ENCODE measurements at regions not wholly inside any gene's neighbourhood (a gene's known extent, or its start where the extent isn't known, plus 50 kb on each side); places are given as distances from the start of the nearest gene placed in this dataset.

DNA sequence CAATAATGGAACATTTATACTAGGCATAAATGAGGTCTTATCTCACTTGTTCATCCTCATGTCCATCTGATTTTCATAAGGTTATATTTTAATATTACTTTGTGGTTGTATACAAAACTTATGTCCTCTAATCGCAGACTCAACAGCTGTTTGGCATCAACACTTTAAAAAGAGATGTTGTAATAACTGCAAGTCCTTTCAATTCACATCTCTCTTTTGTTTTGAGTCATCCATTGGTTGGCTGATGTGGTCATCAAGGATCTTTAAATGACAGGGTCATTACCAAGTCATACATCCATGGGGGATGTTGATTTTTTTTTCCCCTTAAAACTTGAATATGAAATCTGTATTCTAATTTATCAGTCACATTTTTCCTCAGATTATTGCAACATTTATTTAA lies 299.4 kb upstream of the NRSN1 start:
- Histone ChIP-seq H2AFZ (ENCODE audit: low read depth, low read length) (no peak overlapping the region), H3K9ac (ENCODE audit: low read depth, low read length) (no peak overlapping the region), H3K27ac (ENCODE audit: low read length) (no peak overlapping the region), H3K36me3 (ENCODE audit: insufficient read depth, low read length) (no peaks in the 10 kb centered on the region), H4K20me1 (ENCODE audit: insufficient read depth, low read length) (no peaks in the 10 kb centered on the region), H3K9me3 (ENCODE audit: insufficient read depth, low read length, severe bottlenecking) (no peaks in the 10 kb centered on the region), H3K27me3 (ENCODE audit: insufficient read depth, low read length, poor library complexity) (no peaks in the 10 kb centered on the region), H3K4me3 (ENCODE audit: low read depth in 1 of 2, low read length in 2 of 2) (no peak overlapping the region), H3K4me2 (ENCODE audit: insufficient read depth, low read length) (no peak overlapping the region), H3K79me2 (ENCODE audit: insufficient read depth, low read length) (no peaks in the 10 kb centered on the region), H3K4me1 (ENCODE audit: insufficient read depth, low read length) (no peaks in the 10 kb centered on the region)
- ATAC-seq (ENCODE audit: insufficient read depth, low read depth) (no peak), DNase-seq (no peak)
- TF ChIP-seq EZH2 (IDR thresholded peaks at IDR 0.05; ENCODE audit: borderline replicate concordance, low read depth, low read length, severe bottlenecking), result no peak
- TF ChIP-seq, protein P1, sequence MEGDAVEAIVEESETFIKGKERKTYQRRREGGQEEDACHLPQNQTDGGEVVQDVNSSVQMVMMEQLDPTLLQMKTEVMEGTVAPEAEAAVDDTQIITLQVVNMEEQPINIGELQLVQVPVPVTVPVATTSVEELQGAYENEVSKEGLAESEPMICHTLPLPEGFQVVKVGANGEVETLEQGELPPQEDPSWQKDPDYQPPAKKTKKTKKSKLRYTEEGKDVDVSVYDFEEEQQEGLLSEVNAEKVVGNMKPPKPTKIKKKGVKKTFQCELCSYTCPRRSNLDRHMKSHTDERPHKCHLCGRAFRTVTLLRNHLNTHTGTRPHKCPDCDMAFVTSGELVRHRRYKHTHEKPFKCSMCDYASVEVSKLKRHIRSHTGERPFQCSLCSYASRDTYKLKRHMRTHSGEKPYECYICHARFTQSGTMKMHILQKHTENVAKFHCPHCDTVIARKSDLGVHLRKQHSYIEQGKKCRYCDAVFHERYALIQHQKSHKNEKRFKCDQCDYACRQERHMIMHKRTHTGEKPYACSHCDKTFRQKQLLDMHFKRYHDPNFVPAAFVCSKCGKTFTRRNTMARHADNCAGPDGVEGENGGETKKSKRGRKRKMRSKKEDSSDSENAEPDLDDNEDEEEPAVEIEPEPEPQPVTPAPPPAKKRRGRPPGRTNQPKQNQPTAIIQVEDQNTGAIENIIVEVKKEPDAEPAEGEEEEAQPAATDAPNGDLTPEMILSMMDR (IDR thresholded peaks at IDR 0.05; ENCODE audit: borderline replicate concordance, extremely low read depth, low read length, poor library complexity, severe bottlenecking), result no peak

DNA sequence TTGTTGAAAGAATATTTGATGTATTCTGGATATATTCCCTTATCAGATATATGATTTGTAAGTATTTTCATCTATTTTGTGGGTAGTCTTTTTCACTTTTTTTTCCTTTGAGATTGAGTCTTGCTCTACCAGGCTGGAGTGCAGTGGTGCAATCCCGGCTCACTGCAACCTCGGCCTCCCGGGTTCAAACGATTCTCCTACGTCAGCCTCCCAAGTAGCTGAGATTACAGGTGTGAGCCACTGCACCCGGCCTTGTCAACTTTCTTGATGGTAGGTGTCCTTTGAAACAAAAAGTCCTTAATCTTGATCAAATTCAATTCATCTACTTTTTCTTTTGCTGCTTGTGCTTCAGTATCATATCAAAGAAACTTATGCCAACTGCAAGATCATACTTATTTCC lies 297.2 kb upstream of the NRSN1 start:
- no peaks in the 10 kb centered on the region for H3K4me1 ChIP-seq (ENCODE audit: insufficient read depth, low read length)
- H4K20me1 ChIP-seq (ENCODE audit: insufficient read depth, low read length), result no peaks in the 10 kb centered on the region
- H3K79me2 ChIP-seq (ENCODE audit: insufficient read depth, low read length), result no peaks in the 10 kb centered on the region
- H3K4me2 ChIP-seq (ENCODE audit: insufficient read depth, low read length), result no peak overlapping the region
- H3K27me3 ChIP-seq (ENCODE audit: insufficient read depth, low read length, poor library complexity), result no peaks in the 10 kb centered on the region
- no peaks in the 10 kb centered on the region for H3K36me3 ChIP-seq (ENCODE audit: insufficient read depth, low read length)
- no peak overlapping the region for H3K4me3 ChIP-seq (ENCODE audit: low read depth in 1 of 2, low read length in 2 of 2)
- no peak for TF ChIP-seq EZH2 (IDR thresholded peaks at IDR 0.05; ENCODE audit: borderline replicate concordance, low read depth, low read length, severe bottlenecking)
- TF ChIP-seq, protein P1 (IDR thresholded peaks at IDR 0.05; ENCODE audit: borderline replicate concordance, extremely low read depth, low read length, poor library complexity, severe bottlenecking), result no peak
- H3K9me3 ChIP-seq (ENCODE audit: insufficient read depth, low read length, severe bottlenecking), result no peaks in the 10 kb centered on the region
- DNase-seq (no peak), ATAC-seq (ENCODE audit: insufficient read depth, low read depth) (no peak)
- no peak overlapping the region for H3K27ac ChIP-seq (ENCODE audit: low read length)
- H3K9ac ChIP-seq (ENCODE audit: low read depth, low read length), result no peak overlapping the region
- no peak overlapping the region for H2AFZ ChIP-seq (ENCODE audit: low read depth, low read length)

DNA sequence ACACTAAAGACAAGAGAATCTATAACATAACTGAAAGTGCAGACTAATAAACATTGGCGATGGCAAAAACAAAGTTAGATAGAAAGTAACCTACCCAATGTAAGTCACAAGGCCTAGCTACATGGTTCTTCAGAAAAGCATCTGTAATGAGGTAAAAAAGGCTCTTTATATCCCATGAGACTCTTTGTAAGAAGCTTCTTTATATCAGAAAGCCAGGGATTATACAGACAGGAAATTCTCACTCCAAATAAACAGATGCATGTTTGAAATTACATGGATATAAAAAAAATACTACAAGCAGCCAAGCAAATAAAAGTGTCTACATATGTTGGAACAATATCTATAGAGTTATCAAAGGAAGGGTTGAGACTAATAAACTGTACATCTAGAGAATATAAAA lies 284.9 kb upstream of the NRSN1 start:
- H3K4me3 ChIP-seq (ENCODE audit: low read depth in 1 of 2, low read length in 2 of 2), result no peak overlapping the region
- no peaks in the 10 kb centered on the region for H3K79me2 ChIP-seq (ENCODE audit: insufficient read depth, low read length)
- no peaks in the 10 kb centered on the region for H3K9me3 ChIP-seq (ENCODE audit: insufficient read depth, low read length, severe bottlenecking)
- H3K9ac ChIP-seq (ENCODE audit: low read depth, low read length), result no peak overlapping the region
- no peaks in the 10 kb centered on the region for H3K4me1 ChIP-seq (ENCODE audit: insufficient read depth, low read length)
- no peaks in the 10 kb centered on the region for H4K20me1 ChIP-seq (ENCODE audit: insufficient read depth, low read length)
- no peaks in the 10 kb centered on the region for H3K36me3 ChIP-seq (ENCODE audit: insufficient read depth, low read length)
- H3K27ac ChIP-seq (ENCODE audit: low read length), result no peak overlapping the region
- DNase-seq, result no peak
- H3K27me3 ChIP-seq (ENCODE audit: insufficient read depth, low read length, poor library complexity), result no peaks in the 10 kb centered on the region
- no peak overlapping the region for H2AFZ ChIP-seq (ENCODE audit: low read depth, low read length)
- TF ChIP-seq EZH2 (IDR thresholded peaks at IDR 0.05; ENCODE audit: borderline replicate concordance, low read depth, low read length, severe bottlenecking), result no peak
- TF ChIP-seq, protein P1 (IDR thresholded peaks at IDR 0.05; ENCODE audit: borderline replicate concordance, extremely low read depth, low read length, poor library complexity, severe bottlenecking), result no peak
- H3K4me2 ChIP-seq (ENCODE audit: insufficient read depth, low read length), result no peak overlapping the region
- ATAC-seq (ENCODE audit: insufficient read depth, low read depth), result no peak

DNA sequence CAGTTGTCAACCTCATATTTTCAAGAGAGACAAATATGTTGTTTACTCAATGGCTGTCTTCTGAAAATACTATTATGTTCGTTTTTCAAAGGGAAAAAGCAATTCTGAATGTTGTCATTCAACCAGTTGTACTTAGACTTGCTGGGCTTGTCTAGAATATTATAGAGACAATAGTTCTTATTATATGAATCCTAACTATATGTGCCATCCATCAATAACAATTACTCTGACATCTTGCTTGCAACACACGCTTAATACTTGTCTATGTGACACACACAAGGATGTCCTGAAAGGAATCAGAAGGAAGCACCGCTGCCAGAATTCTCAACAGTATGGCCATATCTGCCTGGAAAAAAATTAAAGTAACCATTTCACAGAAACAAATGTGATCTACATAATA lies 283.3 kb upstream of the NRSN1 start:
- Histone ChIP-seq H3K9ac (ENCODE audit: low read depth, low read length) (no peak overlapping the region), H3K9me3 (ENCODE audit: insufficient read depth, low read length, severe bottlenecking) (no peaks in the 10 kb centered on the region), H3K36me3 (ENCODE audit: insufficient read depth, low read length) (no peaks in the 10 kb centered on the region), H3K27ac (ENCODE audit: low read length) (no peak overlapping the region), H4K20me1 (ENCODE audit: insufficient read depth, low read length) (no peaks in the 10 kb centered on the region), H2AFZ (ENCODE audit: low read depth, low read length) (no peak overlapping the region), H3K4me3 (ENCODE audit: low read depth in 1 of 2, low read length in 2 of 2) (no peak overlapping the region), H3K4me1 (ENCODE audit: insufficient read depth, low read length) (no peaks in the 10 kb centered on the region), H3K27me3 (ENCODE audit: insufficient read depth, low read length, poor library complexity) (no peaks in the 10 kb centered on the region), H3K4me2 (ENCODE audit: insufficient read depth, low read length) (no peak overlapping the region), H3K79me2 (ENCODE audit: insufficient read depth, low read length) (no peaks in the 10 kb centered on the region)
- no peak for TF ChIP-seq EZH2 (IDR thresholded peaks at IDR 0.05; ENCODE audit: borderline replicate concordance, low read depth, low read length, severe bottlenecking)
- TF ChIP-seq, protein P1 (IDR thresholded peaks at IDR 0.05; ENCODE audit: borderline replicate concordance, extremely low read depth, low read length, poor library complexity, severe bottlenecking), result no peak
- no peak for ATAC-seq (ENCODE audit: insufficient read depth, low read depth)
- DNase-seq, result no peak

Data from DND-41 (cell line).